ENCODE measurements at regions not wholly inside any gene's neighbourhood (a gene's known extent, or its start where the extent isn't known, plus 50 kb on each side); places are given as distances from the start of the nearest gene placed in this dataset.

- no peak for TF ChIP-seq CTCF (IDR thresholded peaks at IDR 0.05; ENCODE audit: insufficient read depth, low read length, poor library complexity, severe bottlenecking)
- TF ChIP-seq EZH2phosphoT487 (conservative IDR thresholded peaks at IDR 0.05; ENCODE audit: low read length): no peak
Observed at GRCh38 chr5:171614971-171615653, 170.5 kb upstream of the SMIM23 start.
